Activated CD8-positive, alpha-beta T cell treated with anti-CD3 and anti-CD28 coated beads, Interleukin-2, amount 10 ng/mL, durations not matched to agents 7 days and 5 days (primary cell): ENCODE measurements at regions not wholly inside any gene's neighbourhood (a gene's known extent, or its start where the extent isn't known, plus 50 kb on each side); places are given as distances from the start of the nearest gene placed in this dataset.

Source experiments
- ATAC-seq: fragments of 150-1000 bp; cut with Tn5 transposase; one replicate; pipeline ENCODE4 v1.10.0; 2021; ENCODE audit warnings: moderate library complexity
- CTCF ChIA-PET: fragments of 350-600 bp; sonication (Branson Sonifier 250); formaldehyde crosslinking; loops from one replicate; lab custom pipeline; 2021; ENCODE audit warnings: antibody characterized with exemption; lab: Charles Lee
- POLR2A ChIA-PET: fragments of 350-600 bp; sonication (Branson Sonifier 250); formaldehyde crosslinking; loops from one replicate; lab custom pipeline; 2021; ENCODE audit warnings: antibody characterized with exemption; lab: Charles Lee
- DNase-seq: peaks from one replicate; pipeline ENCODE4 v3.0.0-alpha.2; 2020
- H3K27ac Mint-ChIP-seq: one replicate; pipeline ENCODE4 v1.8.0; 2021; ENCODE audit warnings: mild to moderate bottlenecking, mixed read lengths
- H3K27me3 Mint-ChIP-seq: one replicate; pipeline ENCODE4 v1.8.0; 2021; ENCODE audit warnings: low read depth, mixed read lengths
- H3K36me3 Mint-ChIP-seq: one replicate; pipeline ENCODE4 v1.8.0; 2021; ENCODE audit warnings: low read depth, mixed read lengths
- H3K4me1 Mint-ChIP-seq: one replicate; pipeline ENCODE4 v1.8.0; 2021; ENCODE audit warnings: low read depth, mixed read lengths
- H3K4me3 Mint-ChIP-seq: one replicate; pipeline ENCODE4 v1.8.0; 2021; ENCODE audit warnings: mild to moderate bottlenecking, mixed read lengths
- H3K9me3 Mint-ChIP-seq: one replicate; pipeline ENCODE4 v1.8.0; 2022; ENCODE audit warnings: mixed read lengths; ENCODE audit not compliant: insufficient read depth

DNA sequence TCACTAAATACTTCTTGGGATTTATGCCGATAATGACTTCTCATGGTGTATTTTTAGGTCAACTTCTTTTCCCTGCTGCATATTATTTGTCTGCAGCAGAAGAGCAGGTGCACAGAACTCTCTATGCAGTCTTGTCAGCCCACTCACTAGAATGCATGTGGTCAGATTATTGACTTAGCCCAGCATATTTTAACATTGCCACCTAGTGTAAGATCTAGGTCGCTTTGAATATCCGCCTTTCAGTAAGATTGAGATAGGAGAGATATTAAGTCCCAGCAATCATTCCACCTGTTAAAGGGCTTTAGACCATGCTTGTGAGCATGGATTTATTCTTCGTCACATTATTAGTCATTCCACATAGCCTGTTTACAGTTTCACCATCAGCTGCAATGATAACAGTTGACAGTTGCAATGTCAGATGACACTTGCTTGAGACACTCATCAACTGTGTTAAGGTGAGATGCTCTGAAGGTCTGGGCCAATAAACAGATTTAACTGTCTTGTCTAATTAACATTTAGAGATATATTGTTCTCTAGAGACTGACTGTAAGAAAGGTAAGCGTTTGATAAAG, 491.7 kb downstream of the ARL4A start:
- ChIA-PET POLR2A (no interaction called here), CTCF (no interaction called here)
- Mint-ChIP-seq H3K27ac (no peak overlapping the region), H3K36me3 (no peaks in the 10 kb centered on the region), H3K4me3 (no peak overlapping the region), H3K9me3 (no peaks in the 10 kb centered on the region), H3K27me3 (no peaks in the 10 kb centered on the region), H3K4me1 (no peaks in the 10 kb centered on the region)
- DNase-seq (no peak), ATAC-seq (no peak)

DNA sequence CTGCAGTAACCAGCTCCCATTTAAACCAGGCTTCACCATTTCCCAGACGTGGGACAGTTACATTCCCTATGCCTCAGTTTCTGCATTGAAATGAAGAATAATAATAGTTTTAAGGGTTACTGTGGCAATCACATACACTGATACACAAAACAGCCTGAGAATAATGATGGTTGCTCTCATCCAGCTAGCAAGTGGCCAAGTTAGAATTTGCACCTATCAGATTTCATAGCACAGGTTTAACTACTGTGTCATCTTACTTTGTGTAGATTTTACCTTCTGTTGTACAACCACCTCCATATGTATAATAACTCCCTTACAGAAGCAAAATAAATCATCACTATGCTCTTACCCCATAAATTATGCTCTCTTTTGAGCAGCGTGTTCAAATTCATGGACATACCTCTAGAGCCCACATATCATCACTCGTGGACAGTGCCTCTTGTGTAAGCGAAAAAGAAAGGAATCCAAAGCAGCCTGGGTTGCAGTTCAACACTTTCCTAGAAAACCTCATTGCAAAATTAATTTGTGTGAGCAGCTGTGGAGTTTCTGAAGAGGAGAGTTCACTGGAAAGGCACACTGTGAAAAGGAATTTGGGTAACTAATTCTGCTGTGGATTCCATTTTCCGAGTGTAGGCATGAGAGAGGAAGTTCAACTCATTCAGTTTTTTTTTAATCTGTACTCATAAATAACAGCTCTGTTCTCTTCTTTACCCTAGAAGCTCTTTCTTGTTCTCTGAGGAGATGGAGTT, 492.5 kb downstream of the ARL4A start:
- Mint-ChIP-seq H3K27me3 (no peaks in the 10 kb centered on the region), H3K9me3 (no peaks in the 10 kb centered on the region), H3K27ac (no peak overlapping the region), H3K4me3 (no peak overlapping the region), H3K36me3 (no peaks in the 10 kb centered on the region), H3K4me1 (no peaks in the 10 kb centered on the region)
- no peak for ATAC-seq
- POLR2A ChIA-PET, result no interaction called here
- CTCF ChIA-PET, result no interaction called here
- no peak for DNase-seq

DNA sequence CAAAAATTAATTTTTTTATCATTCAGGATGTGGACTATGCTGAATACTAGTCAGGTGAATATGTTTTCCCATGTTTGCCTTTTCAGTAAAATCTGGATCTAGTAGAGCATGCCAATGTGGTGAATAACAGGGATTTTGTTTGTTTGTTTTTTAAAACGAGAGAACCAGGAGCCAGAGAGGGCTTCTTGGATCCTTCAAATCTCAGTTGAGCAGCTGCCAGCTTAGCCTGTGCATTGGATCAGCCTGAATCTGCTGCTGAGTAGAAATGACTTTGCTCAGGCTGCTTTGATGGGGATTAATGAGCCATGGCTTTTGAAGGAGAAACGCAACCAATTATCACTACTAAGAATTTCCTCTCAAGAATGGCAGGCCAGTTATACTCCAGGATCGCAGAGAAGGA, 493.8 kb downstream of the ARL4A start:
- no peaks in the 10 kb centered on the region for H3K27me3 Mint-ChIP-seq
- no peaks in the 10 kb centered on the region for H3K9me3 Mint-ChIP-seq
- no peaks in the 10 kb centered on the region for H3K36me3 Mint-ChIP-seq
- H3K4me3 Mint-ChIP-seq, result no peak overlapping the region
- no peak for DNase-seq
- CTCF ChIA-PET, result no interaction called here
- no peak overlapping the region for H3K27ac Mint-ChIP-seq
- no peaks in the 10 kb centered on the region for H3K4me1 Mint-ChIP-seq
- ATAC-seq, result no peak
- POLR2A ChIA-PET, result no interaction called here

DNA sequence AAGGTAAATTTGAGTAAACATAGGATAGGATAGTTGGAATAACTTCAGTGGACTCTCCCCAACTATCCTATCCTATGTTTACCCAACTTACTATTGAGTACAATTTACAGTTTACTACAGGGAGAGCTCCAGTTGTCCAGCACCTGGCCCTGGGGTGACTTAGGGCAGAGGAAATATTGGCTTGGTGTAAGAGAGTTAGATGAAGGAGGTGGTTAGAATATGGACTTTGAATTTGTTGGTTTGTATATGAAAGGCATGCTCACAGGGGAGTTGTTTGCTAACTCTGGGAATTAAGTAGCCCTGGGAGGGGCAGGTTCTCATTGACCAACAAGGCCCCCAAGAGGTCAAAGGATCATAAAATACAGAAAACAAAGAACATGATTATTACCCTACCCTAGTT, 497.7 kb downstream of the ARL4A start:
- Mint-ChIP-seq H3K4me1 (no peaks in the 10 kb centered on the region), H3K36me3 (no peaks in the 10 kb centered on the region), H3K27ac (no peak overlapping the region), H3K27me3 (no peaks in the 10 kb centered on the region), H3K4me3 (no peak overlapping the region), H3K9me3 (no peaks in the 10 kb centered on the region)
- ChIA-PET POLR2A (no interaction called here), CTCF (no interaction called here)
- no peak for DNase-seq
- ATAC-seq, result no peak

DNA sequence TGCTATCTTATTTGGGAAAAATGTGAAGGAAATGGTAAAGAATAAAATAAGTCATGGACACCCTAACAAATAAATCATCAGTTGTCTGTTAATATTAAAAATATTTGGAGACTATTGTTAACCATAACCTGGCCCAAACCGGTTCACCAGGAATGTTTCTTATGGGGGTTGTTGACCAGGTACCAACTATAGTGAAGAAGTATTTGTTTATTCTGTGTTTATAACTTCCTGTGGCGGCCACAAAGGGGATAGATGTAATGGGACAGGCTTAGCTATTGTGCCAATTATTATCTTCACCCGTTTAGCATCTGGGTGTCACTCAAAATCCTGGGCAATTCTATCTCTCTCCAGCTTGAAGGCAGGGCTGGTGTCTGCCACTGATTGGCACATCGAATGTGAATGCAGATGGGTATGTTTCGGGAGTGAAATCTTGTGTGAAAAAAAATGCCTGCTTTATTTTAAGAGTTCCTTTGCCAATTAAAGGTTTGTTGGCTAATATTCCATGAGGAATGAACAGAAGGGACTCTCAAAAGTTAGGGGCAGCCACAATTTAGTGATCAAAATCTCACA, 500.9 kb downstream of the ARL4A start:
- Mint-ChIP-seq H3K27ac (no peak overlapping the region), H3K4me1 (no peaks in the 10 kb centered on the region), H3K36me3 (no peaks in the 10 kb centered on the region), H3K4me3 (no peak overlapping the region), H3K9me3 (no peaks in the 10 kb centered on the region), H3K27me3 (no peaks in the 10 kb centered on the region)
- ATAC-seq (no peak), DNase-seq (no peak)
- CTCF ChIA-PET, result no interaction called here
- POLR2A ChIA-PET, result no interaction called here

DNA sequence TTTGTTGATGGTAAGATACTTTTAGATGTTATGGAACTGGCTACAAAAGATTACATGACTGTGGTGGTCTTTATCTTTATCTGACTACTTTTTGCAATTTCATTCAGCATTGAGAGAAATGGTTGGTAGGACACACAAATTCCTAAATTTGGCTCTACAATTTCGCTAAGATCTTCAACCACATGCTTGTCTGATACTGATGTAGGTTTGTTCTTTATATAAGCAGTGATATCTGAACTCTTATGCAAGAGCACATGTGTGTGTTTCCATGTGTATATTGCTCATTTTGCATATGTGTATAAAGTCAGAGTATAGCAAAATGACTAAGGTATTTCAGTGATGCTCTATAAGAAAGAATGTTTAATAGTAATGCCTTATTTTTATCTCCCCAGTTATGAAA, 501.5 kb downstream of the ARL4A start:
- Mint-ChIP-seq H3K27me3 (no peaks in the 10 kb centered on the region), H3K36me3 (no peaks in the 10 kb centered on the region), H3K4me1 (no peaks in the 10 kb centered on the region), H3K27ac (no peak overlapping the region), H3K4me3 (no peak overlapping the region), H3K9me3 (no peaks in the 10 kb centered on the region)
- ATAC-seq (no peak), DNase-seq (no peak)
- ChIA-PET POLR2A (no interaction called here), CTCF (no interaction called here)

DNA sequence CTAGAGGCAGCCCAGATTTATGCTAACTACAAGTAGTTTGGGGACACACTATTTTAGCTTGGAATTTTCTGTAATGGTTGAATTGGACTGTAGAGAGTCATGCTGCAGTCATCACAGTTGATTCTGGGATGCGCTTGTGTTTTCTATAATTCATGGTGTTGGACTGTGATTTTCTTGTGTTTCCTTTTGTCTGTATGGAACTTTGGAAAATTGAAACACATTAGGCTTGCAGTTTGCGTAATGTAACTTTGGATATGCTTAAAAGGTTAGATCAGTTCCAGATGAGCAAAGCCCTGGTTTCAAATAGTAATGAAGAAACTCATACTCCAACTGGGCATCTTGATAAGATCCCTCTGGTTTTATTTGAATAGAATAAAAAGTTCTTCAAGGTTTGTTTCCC, 502.2 kb downstream of the ARL4A start:
- no peak overlapping the region for H3K4me3 Mint-ChIP-seq
- no peak for DNase-seq
- no peaks in the 10 kb centered on the region for H3K27me3 Mint-ChIP-seq
- no peaks in the 10 kb centered on the region for H3K9me3 Mint-ChIP-seq
- CTCF ChIA-PET, result no interaction called here
- no peak for ATAC-seq
- POLR2A ChIA-PET, result no interaction called here
- no peak overlapping the region for H3K27ac Mint-ChIP-seq
- no peaks in the 10 kb centered on the region for H3K4me1 Mint-ChIP-seq
- no peaks in the 10 kb centered on the region for H3K36me3 Mint-ChIP-seq

DNA sequence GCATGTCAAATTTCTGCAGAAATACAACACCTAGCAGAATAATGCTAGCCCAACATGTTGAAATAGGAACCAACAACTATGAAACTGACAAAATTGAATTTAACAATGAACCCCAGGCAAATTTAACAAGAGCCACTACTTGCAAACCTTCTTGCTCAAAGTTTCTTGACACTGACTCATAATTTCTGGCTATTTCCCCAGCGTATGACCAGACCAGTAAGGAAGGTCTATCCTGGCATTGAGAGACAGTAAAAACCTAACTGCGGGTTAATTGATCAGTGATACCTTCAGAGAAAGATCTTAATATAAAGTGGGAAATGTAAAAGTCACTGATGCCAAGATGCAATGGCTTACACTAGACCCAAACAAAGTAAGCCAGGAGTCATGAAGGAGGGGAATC, 510.1 kb downstream of the ARL4A start:
- ChIA-PET CTCF (no interaction called here), POLR2A (no interaction called here)
- no peaks in the 10 kb centered on the region for H3K36me3 Mint-ChIP-seq
- no peak overlapping the region for H3K27ac Mint-ChIP-seq
- no peak for DNase-seq
- no peaks in the 10 kb centered on the region for H3K27me3 Mint-ChIP-seq
- no peak overlapping the region for H3K4me3 Mint-ChIP-seq
- no peak for ATAC-seq
- H3K9me3 Mint-ChIP-seq, result no peaks in the 10 kb centered on the region
- H3K4me1 Mint-ChIP-seq, result no peaks in the 10 kb centered on the region

DNA sequence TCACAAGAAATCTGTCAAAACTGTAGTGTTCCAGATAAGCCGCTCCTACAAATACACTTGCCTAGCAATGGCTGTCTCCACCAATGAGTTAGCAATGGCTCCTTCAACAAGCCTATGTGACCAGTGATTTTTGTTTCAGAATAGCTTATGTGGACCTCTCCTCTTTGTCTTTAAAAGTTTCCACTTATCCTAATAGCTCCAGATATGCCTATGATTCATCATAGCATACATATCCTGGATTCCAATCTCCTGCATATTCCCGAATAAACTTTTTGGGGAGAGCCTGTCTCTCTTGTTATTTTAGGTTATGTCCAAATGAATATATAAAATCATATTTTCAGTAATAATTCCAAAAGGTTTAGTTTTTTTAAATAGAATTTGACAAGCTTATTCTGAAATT, 510.6 kb downstream of the ARL4A start:
- Mint-ChIP-seq H3K36me3 (no peaks in the 10 kb centered on the region), H3K27ac (no peak overlapping the region), H3K9me3 (no peaks in the 10 kb centered on the region), H3K4me1 (no peaks in the 10 kb centered on the region), H3K27me3 (no peaks in the 10 kb centered on the region), H3K4me3 (no peak overlapping the region)
- DNase-seq (no peak), ATAC-seq (no peak)
- CTCF ChIA-PET, result no interaction called here
- POLR2A ChIA-PET, result interaction anchor here (0.6 kb wide), 2 partner anchors 21 to 748 kb away, joined by 3 read pairs; no protein-coding TSS in a partner anchor

DNA sequence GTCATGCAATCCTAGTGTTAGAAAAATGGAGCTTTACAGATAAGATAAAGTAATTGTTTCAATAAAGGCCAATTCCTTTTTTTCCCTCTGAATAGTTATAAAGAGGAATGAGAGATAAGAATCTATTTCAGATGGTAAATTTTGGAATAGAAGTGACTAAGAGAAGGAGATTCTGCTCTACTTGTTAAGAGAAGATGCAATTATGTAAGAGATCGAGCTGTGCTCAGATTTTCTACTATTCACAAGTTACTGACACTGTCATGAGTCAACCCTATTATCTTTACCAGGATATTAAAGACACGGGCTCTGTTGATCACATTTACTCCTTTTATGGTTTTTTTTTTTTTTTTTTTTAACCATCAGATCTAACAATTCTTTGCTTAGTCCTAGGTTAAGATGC, 511.3 kb downstream of the ARL4A start:
- no peaks in the 10 kb centered on the region for H3K36me3 Mint-ChIP-seq
- CTCF ChIA-PET, result interaction anchor here (0.7 kb wide), 1 partner anchor 152 kb away, joined by 3 read pairs; no protein-coding TSS in a partner anchor
- DNase-seq, result no peak
- H3K9me3 Mint-ChIP-seq, result no peaks in the 10 kb centered on the region
- ATAC-seq, result no peak
- H3K4me1 Mint-ChIP-seq, result no peaks in the 10 kb centered on the region
- H3K27me3 Mint-ChIP-seq, result no peaks in the 10 kb centered on the region
- no peak overlapping the region for H3K4me3 Mint-ChIP-seq
- H3K27ac Mint-ChIP-seq, result no peak overlapping the region
- POLR2A ChIA-PET, result interaction anchor here (0.6 kb wide), 2 partner anchors 20 to 748 kb away, joined by 3 read pairs; no protein-coding TSS in a partner anchor

DNA sequence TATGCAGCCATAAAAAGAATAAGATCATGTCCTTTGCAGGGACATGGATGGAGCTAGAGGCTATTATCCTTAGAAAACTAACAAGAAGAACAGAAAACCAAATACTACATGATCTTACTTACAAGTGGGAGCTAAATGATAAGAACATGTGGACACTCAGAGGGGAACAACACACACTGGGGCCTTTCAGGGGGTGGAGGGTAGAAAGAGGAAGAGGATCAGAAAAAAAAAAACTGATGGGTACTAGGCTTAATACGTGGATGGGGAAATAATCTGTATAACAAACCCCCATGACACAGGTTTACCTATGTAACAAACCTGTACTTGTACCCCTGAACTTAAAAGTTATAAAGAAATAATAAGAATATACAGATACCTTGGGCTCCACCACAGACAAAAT, 514.2 kb downstream of the ARL4A start:
- Mint-ChIP-seq H3K4me3 (no peak overlapping the region), H3K27me3 (peaks cover 2% of the 10 kb centered on the region), H3K27ac (no peak overlapping the region), H3K4me1 (no peaks in the 10 kb centered on the region), H3K9me3 (no peaks in the 10 kb centered on the region), H3K36me3 (no peaks in the 10 kb centered on the region)
- no peak for DNase-seq
- CTCF ChIA-PET, result no interaction called here
- POLR2A ChIA-PET, result no interaction called here
- ATAC-seq, result no peak

DNA sequence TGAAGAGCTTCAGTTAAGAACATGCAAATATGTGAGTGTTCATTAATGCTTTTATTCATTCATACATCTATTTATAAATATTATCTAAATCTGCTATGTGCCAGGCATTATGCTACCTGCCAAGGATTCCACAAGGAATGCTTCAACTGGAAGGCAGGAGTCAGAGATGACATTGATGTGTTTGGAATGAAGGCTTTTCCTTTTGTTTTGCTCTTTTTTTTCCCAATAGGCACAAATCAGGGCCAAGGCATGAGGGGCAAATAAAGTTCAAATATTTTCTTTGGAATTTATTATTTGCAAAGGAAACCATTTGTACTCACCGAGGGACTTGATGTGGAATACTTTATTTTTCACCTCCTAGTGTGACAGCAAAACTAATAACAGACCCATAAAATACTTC, 530.3 kb downstream of the ARL4A start:
- H3K9me3 Mint-ChIP-seq, result no peaks in the 10 kb centered on the region
- no peak overlapping the region for H3K27ac Mint-ChIP-seq
- ChIA-PET CTCF (no interaction called here), POLR2A (no interaction called here)
- DNase-seq (no peak), ATAC-seq (no peak)
- no peaks in the 10 kb centered on the region for H3K4me1 Mint-ChIP-seq
- H3K4me3 Mint-ChIP-seq, result no peak overlapping the region
- no peaks in the 10 kb centered on the region for H3K27me3 Mint-ChIP-seq
- no peaks in the 10 kb centered on the region for H3K36me3 Mint-ChIP-seq
